HCT116 (cell line): ENCODE measurements at regions not wholly inside any gene's neighbourhood (a gene's known extent, or its start where the extent isn't known, plus 50 kb on each side); places are given as distances from the start of the nearest gene placed in this dataset.

Experiments used
- ATAC-seq: fragments of 200-7000 bp; cut with Tn5 transposase; 2 replicates; pipeline ENCODE4 v1.9.1; 2020; ENCODE audit warnings: mild to moderate bottlenecking, moderate library complexity
- BruUV-seq: library from RNA; stranded (reverse); fragments of 400-500 nt; replicated peaks from 2 replicates; lab custom pipeline; 2021; lab: Mats Ljungman, UMichigan
- CTCF ChIA-PET: fragments of 300-600 bp; sonication (Branson Sonifier 250); formaldehyde crosslinking; loops from one replicate; lab custom pipeline; 2021; ENCODE audit warnings: antibody characterized with exemption; lab: Charles Lee
- POLR2A ChIA-PET: fragments of 300-600, 350-600 bp; sonication (Branson Sonifier 250); formaldehyde crosslinking; loops from one replicate; lab custom pipeline; 2021; ENCODE audit warnings: antibody characterized with exemption; lab: Charles Lee
- RAD21 ChIA-PET, 2 experiments: fragments of 300-600 bp; sonication (Branson Sonifier 250); formaldehyde crosslinking; loops; one replicate each; lab custom pipeline; 2023; ENCODE audit warnings: low total read pairs in 2 of 2; ENCODE audit not compliant: uncharacterized antibody in 2 of 2, unreplicated experiment in 2 of 2, low non-redundant PET in 1 of 2; lab: Charles Lee
- DNase-seq: peaks from one replicate; pipeline ENCODE4 v3.0.0-alpha.2; 2010; ENCODE audit warnings: low read depth, low spot score
- H2AFZ ChIP-seq: fragments of 200-600 bp; shearing (Covaris generic), sonication (generic); 2 replicates; pipeline ENCODE4 v1.6.1; 2017; ENCODE audit warnings: low read depth, mixed run types, mixed read lengths, antibody characterized with exemption, low read length; ENCODE audit not compliant: poor library complexity, severe bottlenecking
- H3K27ac ChIP-seq: 2 replicates; pipeline ENCODE4 v1.5.1; 2012; ENCODE audit warnings: low read depth, low read length
- H3K27me3 ChIP-seq: fragments of 200-600 bp; sonication (generic); 2 replicates; pipeline ENCODE4 v1.6.1; 2016; ENCODE audit warnings: mixed run types, low read length, mixed read lengths; ENCODE audit not compliant: insufficient read depth
- H3K36me3 ChIP-seq, 2 experiments: fragments of 200-500 bp in 1 of 2; fragments of 200-600 bp in 1 of 2; sonication (Bioruptor generic) in 1 of 2; sonication (generic) in 1 of 2; 2 replicates each; pipeline versions ENCODE4 v1.5.1 to v1.6.1; 2014 to 2016; ENCODE audit warnings: low read length in 2 of 2, inconsistent platforms in 1 of 2, mixed read lengths in 1 of 2, mixed run types in 1 of 2; ENCODE audit not compliant: insufficient read depth in 2 of 2, control insufficient read depth in 1 of 2
- H3K4me1 ChIP-seq, 2 experiments: fragments of 200-600 bp in 1 of 2; sonication (generic) in 1 of 2; 2 replicates each; pipeline versions ENCODE4 v1.5.1 to v1.6.1; 2012 to 2017; ENCODE audit warnings: low read length in 2 of 2, inconsistent platforms in 1 of 2, mild to moderate bottlenecking in 1 of 2, mixed read lengths in 1 of 2, mixed run types in 1 of 2, moderate library complexity in 1 of 2; ENCODE audit not compliant: insufficient read depth in 2 of 2, control insufficient read depth in 1 of 2
- H3K4me2 ChIP-seq: fragments of 200-600 bp; sonication (generic); 2 replicates; pipeline ENCODE4 v1.6.1; 2017; ENCODE audit warnings: mixed run types, low read length, mixed read lengths
- H3K4me3 ChIP-seq, 2 experiments: fragments of 200-600 bp in 1 of 2; sonication (generic) in 1 of 2; replicated peaks in 1 of 2; 2 replicates each; pipeline ENCODE4 v1.5.1; 2011 to 2016; ENCODE audit warnings: low read length in 2 of 2, control low read depth in 1 of 2, low read depth in 1 of 2, mild to moderate bottlenecking in 1 of 2, mixed read lengths in 1 of 2, mixed run types in 1 of 2
- H3K79me2 ChIP-seq: fragments of 200-600 bp; sonication (generic); 2 replicates; pipeline ENCODE4 v1.6.1; 2017; ENCODE audit warnings: mild to moderate bottlenecking, mixed run types, low read length, moderate library complexity, mixed read lengths; ENCODE audit not compliant: insufficient read depth
- H3K9ac ChIP-seq: fragments of 200-600 bp; sonication (generic); 2 replicates; pipeline ENCODE4 v1.6.1; 2016; ENCODE audit warnings: low read length, mixed read lengths
- H3K9me2 ChIP-seq: fragments of 200-600 bp; sonication (generic), shearing (Covaris generic); 2 replicates; pipeline ENCODE4 v1.6.1; 2017; ENCODE audit warnings: mixed run types, mild to moderate bottlenecking, moderate library complexity; ENCODE audit not compliant: insufficient read depth
- H3K9me3 ChIP-seq, 2 experiments: fragments of 200-500 bp in 1 of 2; fragments of 200-600 bp in 1 of 2; sonication (Bioruptor generic) in 1 of 2; sonication (generic) in 1 of 2; 2 replicates each; pipeline ENCODE4 v1.6.1; 2014 to 2017; ENCODE audit warnings: low read length in 2 of 2, mixed read lengths in 2 of 2, inconsistent platforms in 1 of 2, low read depth in 1 of 2, mild to moderate bottlenecking in 1 of 2, mixed run types in 1 of 2, moderate library complexity in 1 of 2; ENCODE audit not compliant: control insufficient read depth in 1 of 2, insufficient read depth in 1 of 2
- H4K20me1 ChIP-seq: fragments of 200-600 bp; sonication (generic), shearing (Covaris generic); 2 replicates; pipeline ENCODE4 v1.6.1; 2017; ENCODE audit warnings: mixed run types, mild to moderate bottlenecking, moderate library complexity; ENCODE audit not compliant: insufficient read depth
- CBX3 ChIP-seq: IDR thresholded peaks from 2 replicates; pipeline ENCODE4 v1.6.1; 2012; ENCODE audit warnings: low read depth
- CEBPB ChIP-seq: IDR thresholded peaks from 2 replicates; pipeline ENCODE4 v1.6.1; 2012; ENCODE audit warnings: low read depth
- EGR1 ChIP-seq: IDR thresholded peaks from 2 replicates; pipeline ENCODE4 v1.6.1; 2012; ENCODE audit warnings: low read depth
- ELF1 ChIP-seq: IDR thresholded peaks from 2 replicates; pipeline ENCODE4 v1.6.1; 2012; ENCODE audit warnings: low read depth, borderline replicate concordance
- EZH2 ChIP-seq: fragments of 200-600 bp; sonication (generic); IDR thresholded peaks from 2 replicates; pipeline ENCODE4 v1.6.1; 2017; ENCODE audit warnings: antibody characterized with exemption, mixed run types
- JUND ChIP-seq: IDR thresholded peaks from 2 replicates; pipeline ENCODE4 v1.6.1; 2012
- POLR2A ChIP-seq: IDR thresholded peaks from 2 replicates; pipeline ENCODE4 v1.7.0; 2011; ENCODE audit warnings: borderline replicate concordance; ENCODE audit not compliant: insufficient read depth, insufficient read length; ENCODE audit errors: extremely low read depth
- POLR2AphosphoS5 ChIP-seq: IDR thresholded peaks from 2 replicates; pipeline ENCODE4 v1.6.1; 2011; ENCODE audit warnings: mild to moderate bottlenecking, low read depth, low read length, moderate library complexity
- RAD21 ChIP-seq: IDR thresholded peaks from 2 replicates; pipeline ENCODE4 v1.6.1; 2012; ENCODE audit warnings: low read depth, mild to moderate bottlenecking
- SIN3A ChIP-seq: IDR thresholded peaks from 2 replicates; pipeline ENCODE4 v1.6.1; 2012; ENCODE audit warnings: low read depth
- SP1 ChIP-seq: IDR thresholded peaks from 2 replicates; pipeline ENCODE4 v1.6.1; 2012; ENCODE audit warnings: low read depth
- TCF7L2 ChIP-seq: IDR thresholded peaks from 2 replicates; pipeline ENCODE4 v1.7.0; 2011; ENCODE audit warnings: borderline replicate concordance, inconsistent platforms; ENCODE audit not compliant: insufficient read depth, insufficient read length; ENCODE audit errors: extremely low read depth
- ZFX ChIP-seq: fragments of 450-650 bp; IDR thresholded peaks from 2 replicates; pipeline ENCODE4 v1.6.1; 2017
- ZNF274 ChIP-seq: fragments of 200-500 bp; sonication (Bioruptor generic); IDR thresholded peaks from 2 replicates; pipeline ENCODE4 v1.6.1; 2014; ENCODE audit warnings: mild to moderate bottlenecking, low read depth, low read length, inconsistent platforms
- intact Hi-C: fragments of 100-400 bp; cut with micrococcal nuclease; formaldehyde crosslinking; loops from 2 replicates; pipeline ENCODE4 v1.10.0; 2022
- TF ChIP-seq, protein P1 (sequence below): IDR thresholded peaks from 2 replicates; pipeline ENCODE4 v1.6.1; 2011; ENCODE audit warnings: mild to moderate bottlenecking, low read length, moderate library complexity; ENCODE audit not compliant: insufficient replicate concordance; ENCODE audit errors: extremely low read depth
- TF ChIP-seq, protein P2 (sequence below): IDR thresholded peaks from 2 replicates; pipeline ENCODE4 v1.6.1; 2012
- TF ChIP-seq, protein P3 (sequence below): IDR thresholded peaks from 2 replicates; pipeline ENCODE4 v1.6.1; 2012

GRCh38 chr2:234754126-234754525 lies 197.7 kb upstream of the SH3BP4 start:
- DNase-seq (no peak), ATAC-seq (no peak)
- Histone ChIP-seq H3K4me2 (no peak overlapping the region), H2AFZ (no peak overlapping the region), H3K36me3 (no peaks in the 10 kb centered on the region), H3K27ac (no peak overlapping the region), H3K9ac (no peak overlapping the region), H3K9me2 (no peaks in the 10 kb centered on the region), H3K4me3 (no peak overlapping the region), H3K9me3 (no peaks in the 10 kb centered on the region), H3K27me3 (no peaks in the 10 kb centered on the region), H4K20me1 (no peaks in the 10 kb centered on the region), H3K4me1 (no peaks in the 10 kb centered on the region), H3K79me2 (no peaks in the 10 kb centered on the region)
- TF ChIP-seq CEBPB, result no peak
- no peak for TF ChIP-seq JUND
- no peak for TF ChIP-seq RAD21
- TF ChIP-seq SIN3A, result no peak
- no peak for TF ChIP-seq TCF7L2
- TF ChIP-seq EZH2, result no peak
- no peak for TF ChIP-seq EGR1
- TF ChIP-seq, protein P1, sequence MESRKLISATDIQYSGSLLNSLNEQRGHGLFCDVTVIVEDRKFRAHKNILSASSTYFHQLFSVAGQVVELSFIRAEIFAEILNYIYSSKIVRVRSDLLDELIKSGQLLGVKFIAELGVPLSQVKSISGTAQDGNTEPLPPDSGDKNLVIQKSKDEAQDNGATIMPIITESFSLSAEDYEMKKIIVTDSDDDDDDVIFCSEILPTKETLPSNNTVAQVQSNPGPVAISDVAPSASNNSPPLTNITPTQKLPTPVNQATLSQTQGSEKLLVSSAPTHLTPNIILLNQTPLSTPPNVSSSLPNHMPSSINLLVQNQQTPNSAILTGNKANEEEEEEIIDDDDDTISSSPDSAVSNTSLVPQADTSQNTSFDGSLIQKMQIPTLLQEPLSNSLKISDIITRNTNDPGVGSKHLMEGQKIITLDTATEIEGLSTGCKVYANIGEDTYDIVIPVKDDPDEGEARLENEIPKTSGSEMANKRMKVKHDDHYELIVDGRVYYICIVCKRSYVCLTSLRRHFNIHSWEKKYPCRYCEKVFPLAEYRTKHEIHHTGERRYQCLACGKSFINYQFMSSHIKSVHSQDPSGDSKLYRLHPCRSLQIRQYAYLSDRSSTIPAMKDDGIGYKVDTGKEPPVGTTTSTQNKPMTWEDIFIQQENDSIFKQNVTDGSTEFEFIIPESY, result no peak
- TF ChIP-seq, protein P2, sequence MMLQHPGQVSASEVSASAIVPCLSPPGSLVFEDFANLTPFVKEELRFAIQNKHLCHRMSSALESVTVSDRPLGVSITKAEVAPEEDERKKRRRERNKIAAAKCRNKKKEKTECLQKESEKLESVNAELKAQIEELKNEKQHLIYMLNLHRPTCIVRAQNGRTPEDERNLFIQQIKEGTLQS, result no peak
- ChIA-PET CTCF (no interaction called here), RAD21 (no interaction called here), POLR2A (no interaction called here)
- BruUV-seq, result no TSS peak
- intact Hi-C loops, result loop anchor here (10.0 kb wide), 1 partner anchor 301 kb away; no protein-coding TSS in a partner anchor

GRCh38 chr2:234753701-234754100 lies 198.1 kb upstream of the SH3BP4 start:
- TF ChIP-seq EZH2, result no peak
- TF ChIP-seq ZNF274, result no peak
- TF ChIP-seq, protein P3, sequence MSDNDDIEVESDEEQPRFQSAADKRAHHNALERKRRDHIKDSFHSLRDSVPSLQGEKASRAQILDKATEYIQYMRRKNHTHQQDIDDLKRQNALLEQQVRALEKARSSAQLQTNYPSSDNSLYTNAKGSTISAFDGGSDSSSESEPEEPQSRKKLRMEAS, result no peak
- no peak for TF ChIP-seq CEBPB
- no peak for TF ChIP-seq JUND
- no peak for TF ChIP-seq POLR2A
- TF ChIP-seq SP1, result no peak
- no peak for TF ChIP-seq POLR2AphosphoS5
- TF ChIP-seq, protein P2, result no peak
- no peak for TF ChIP-seq ZFX
- no peak for TF ChIP-seq CBX3
- no peak for TF ChIP-seq ELF1
- no peak for TF ChIP-seq RAD21
- TF ChIP-seq, all 23 proteins: peak for 0
- ATAC-seq (no peak), DNase-seq (no peak)
- Histone ChIP-seq H2AFZ (no peak overlapping the region), H3K4me2 (no peak overlapping the region), H3K36me3 (no peaks in the 10 kb centered on the region), H3K79me2 (no peaks in the 10 kb centered on the region), H3K4me3 (no peak overlapping the region), H3K9me2 (no peaks in the 10 kb centered on the region), H3K27me3 (no peaks in the 10 kb centered on the region), H3K9me3 (no peaks in the 10 kb centered on the region), H4K20me1 (no peaks in the 10 kb centered on the region), H3K9ac (no peak overlapping the region), H3K4me1 (no peaks in the 10 kb centered on the region), H3K27ac (no peak overlapping the region)
- no TSS peak for BruUV-seq
- intact Hi-C loops, result loop anchor here (10.0 kb wide), 1 partner anchor 301 kb away; no protein-coding TSS in a partner anchor
- POLR2A ChIA-PET, result no interaction called here
- RAD21 ChIA-PET, result no interaction called here
- CTCF ChIA-PET, result no interaction called here
